RPMI8226 (cell line): ENCODE measurements at regions not wholly inside any gene's neighbourhood (a gene's known extent, or its start where the extent isn't known, plus 50 kb on each side); places are given as distances from the start of the nearest gene placed in this dataset.

ENCODE experiments used
- DNase-seq: peaks from one replicate; pipeline ENCODE4 v3.0.0-alpha.2; 2015

DNA sequence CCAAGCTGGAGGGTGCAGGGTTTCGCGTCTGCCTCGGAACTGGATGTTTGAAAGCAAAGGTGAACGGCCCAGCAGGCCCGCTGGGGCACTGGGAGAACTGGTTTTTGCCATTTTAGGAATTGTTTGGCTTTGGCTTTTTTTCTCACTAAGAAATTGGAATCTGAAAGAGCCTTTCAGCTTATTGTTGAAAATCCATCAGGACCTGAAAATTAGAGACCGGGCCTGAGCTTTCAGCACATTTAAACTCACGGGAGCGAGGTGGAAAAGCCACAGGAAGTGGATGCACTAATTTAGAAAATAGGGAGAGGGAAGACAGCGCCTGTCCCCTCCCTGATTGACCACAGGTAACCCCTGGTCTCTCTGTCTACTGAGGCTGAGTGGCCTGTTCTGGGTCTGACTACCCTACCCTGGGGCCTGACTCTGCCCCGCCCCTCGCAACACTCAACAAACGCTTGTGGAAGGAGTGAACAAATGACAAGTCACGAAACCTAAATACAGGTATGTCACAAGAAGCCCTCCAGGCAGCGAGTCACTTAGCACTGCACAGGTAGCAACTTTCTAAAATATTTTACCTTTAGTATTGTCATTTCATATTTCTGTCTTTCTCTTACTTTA, 100.3 kb upstream of the MBOAT2 start:
- DNase-seq, result no peak

DNA sequence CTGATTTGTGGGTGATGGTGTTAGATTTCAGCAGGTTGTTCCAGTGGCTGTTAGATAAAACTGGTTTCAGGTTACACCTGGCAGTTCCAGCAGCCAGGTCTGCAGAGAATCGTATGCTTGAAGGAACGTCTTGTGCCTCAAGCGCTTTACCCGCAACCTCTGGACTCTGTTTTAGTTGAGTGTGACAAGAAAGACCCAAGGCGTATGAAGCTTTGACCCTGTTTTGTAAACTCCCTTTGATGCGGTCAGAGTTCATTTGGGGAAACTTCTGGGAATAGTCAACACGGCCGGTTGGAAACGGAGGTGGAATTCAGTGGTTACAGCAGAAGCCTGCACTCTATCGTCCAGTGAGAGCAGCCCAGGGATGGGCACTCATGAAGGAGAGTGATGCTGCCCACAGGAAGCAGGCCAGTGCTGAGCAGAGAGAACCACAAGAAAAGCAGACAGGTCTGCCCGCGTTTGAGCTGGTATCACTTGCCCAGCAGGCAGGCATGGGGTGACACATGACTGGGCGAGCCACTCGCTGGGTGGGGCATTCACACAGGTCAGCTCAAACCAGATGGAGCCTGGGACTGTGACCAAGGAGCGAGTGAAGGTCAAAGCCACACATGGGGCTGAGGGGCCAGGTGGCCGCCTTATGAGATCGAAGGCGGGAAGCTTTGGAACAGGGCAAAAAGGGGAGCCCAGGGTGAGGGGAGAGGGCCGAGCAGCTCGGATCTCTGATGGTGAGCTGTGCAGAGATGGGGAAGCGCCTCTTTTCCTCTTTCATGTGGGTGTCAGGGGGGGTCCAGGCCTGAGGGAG, 99.6 kb upstream of the MBOAT2 start:
- no peak for DNase-seq

DNA sequence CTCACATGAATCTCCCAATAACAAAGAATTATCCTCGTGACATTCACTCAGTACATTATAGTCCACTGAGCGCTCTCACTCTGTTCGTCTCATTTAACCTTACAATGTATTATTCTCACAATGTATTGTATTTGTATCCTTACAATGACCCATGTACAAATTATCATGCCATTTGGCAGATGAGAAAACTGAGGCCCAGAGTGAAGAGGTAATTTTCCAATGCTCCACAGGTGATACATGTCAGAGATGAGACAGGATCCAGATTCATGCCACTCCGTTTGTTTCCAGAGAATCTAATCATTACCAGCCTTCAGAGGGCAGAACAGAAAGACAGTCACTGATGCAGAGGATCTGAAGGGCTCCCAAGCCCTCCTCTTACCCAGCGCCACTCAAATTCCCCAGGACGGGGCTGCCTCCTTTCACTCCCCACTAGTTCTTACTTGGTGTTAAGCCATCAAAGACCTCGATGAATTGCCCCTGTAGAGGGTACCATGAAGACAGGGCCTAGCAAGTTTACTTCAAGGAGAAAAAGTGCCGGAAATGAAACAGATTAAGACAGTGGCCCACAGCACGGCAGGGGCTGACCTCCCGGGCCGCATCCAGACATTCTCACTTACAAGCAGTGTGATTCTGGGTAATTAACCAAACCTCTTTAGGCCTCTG, 98.4 kb upstream of the MBOAT2 start:
- DNase-seq, result no peak

DNA sequence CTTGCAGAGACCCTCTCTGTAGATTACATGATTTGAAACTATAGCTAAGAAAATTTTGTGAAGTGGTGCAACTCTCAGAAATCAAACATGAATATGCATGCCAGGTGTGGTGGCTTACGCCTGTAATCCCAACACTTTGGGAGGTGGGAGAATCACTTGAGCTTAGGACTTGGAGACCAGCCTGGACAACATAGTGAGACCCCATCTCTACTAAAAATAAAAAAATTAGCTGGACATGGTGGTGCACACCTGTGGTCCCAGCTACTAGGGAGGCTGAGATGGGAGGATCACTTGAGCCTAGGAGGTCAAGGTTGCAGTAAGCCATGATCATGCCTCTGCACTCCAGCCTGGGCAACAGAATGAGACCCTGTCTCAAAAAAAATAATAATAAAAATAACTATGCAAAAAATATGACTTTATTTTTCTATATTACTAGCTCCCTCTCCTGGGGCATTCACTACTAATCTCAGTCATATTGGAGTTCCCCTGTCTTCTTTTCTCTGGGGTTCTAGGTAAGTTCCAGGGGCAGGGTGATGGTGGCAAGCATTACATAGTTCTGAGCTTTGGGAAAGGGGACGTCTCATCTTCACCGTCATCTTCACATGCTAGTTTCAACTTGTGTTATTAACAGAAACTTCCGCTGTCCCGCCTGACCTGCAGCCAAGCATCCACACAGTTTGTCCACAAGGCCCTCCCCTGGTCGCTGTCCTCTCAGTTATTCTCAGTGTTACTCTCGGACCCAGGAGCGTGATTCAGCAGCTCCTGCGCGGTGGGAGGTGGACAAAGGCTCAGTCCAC, 96.8 kb upstream of the MBOAT2 start:
- no peak for DNase-seq

DNA sequence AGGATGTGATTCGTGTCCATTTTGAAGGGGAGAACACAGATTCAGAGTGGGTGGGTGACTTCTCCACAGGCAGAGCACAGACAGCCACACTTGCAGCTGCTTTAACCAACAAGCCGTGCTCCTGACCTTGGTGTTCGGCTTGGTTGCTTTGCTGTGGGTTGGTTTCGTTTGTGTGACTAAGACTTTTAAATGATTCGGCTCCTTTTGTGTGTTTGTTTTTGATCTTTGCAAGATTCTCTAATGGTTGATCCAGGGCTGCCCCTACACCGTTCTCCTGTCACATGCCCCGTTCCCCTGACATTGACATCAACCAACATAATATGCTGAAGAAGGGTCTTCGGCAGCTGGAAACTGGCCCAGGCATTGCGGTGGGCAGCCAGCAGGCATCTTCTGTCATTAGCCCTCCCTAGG, 95.9 kb upstream of the MBOAT2 start:
- no peak for DNase-seq

DNA sequence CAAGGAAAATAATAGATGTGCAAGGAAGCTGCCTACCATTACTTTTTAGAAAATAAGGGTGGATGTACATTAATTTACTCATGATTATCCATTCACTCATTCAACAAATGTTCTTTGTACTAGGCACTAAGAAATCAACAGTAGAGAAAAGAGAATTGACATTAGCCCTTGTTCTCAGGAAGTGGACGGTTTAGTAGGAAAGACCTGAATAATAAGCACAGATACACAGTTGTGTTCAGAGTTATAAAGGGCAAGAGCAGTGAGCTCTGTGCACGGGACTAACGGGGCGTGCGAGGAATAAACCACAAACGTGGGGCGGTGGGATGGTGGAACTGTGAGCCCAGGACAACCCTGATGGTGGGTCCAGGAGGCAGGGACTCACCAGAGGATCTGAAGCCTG, 94.4 kb upstream of the MBOAT2 start:
- DNase-seq, result no peak

DNA sequence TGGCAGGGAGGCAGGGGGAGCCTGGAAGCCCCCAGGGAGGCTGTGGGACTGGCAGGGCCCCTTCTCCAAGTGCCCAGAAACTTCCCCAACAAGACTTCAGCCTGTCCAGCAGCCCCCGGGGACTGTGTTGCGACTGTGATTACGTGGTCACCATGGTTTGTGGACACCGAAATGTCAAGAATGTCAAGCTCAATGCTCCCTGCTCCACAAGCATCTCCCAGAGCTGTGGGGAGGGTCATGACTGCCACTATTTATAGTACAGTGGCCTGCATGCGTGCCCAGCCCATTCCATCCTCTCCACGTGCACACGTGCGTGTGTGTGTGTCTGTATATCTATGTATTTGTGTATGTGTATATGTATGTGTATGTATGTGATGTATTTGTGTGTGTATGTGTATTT, 93.8 kb upstream of the MBOAT2 start:
- no peak for DNase-seq

DNA sequence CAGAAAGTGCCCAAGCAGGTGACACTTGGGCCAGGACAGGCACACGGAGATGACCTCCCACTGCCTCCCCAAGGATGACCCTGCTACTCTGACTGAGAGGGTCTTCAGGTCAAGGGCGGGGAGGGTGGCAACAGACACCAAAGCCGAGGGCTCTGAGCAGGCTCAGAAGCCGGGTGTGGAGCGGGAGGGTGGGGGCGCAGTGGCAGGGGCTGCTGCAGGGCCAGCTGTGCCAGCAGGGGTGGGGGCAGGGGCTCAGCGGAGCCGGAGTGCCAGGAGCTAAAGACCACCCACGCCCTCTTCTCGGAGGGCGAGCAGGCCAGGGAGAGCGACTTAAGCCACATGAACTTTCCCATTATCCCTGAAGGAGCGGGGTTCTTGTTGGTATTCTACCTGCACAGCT, 93.3 kb upstream of the MBOAT2 start:
- no peak for DNase-seq

DNA sequence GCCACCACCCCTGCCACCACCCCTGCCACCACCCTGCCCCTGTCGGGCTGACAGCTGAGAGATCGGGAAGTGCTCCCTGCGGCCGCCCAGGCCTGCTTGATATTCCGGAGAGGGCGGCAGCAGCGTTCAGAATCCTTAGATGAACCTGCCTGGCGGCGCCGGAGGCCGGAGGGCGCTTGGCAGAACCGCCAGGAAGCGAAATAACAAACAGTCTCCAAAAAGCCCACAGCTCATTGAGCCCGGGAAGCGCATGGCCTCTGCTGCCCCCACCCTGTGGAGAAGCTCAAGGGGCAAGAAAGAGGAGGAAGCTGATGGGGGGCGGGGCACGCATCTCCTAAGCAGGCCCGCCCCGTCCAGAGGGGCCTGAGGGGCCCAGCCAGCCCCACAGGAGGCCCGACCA, 92.2 kb upstream of the MBOAT2 start:
- DNase-seq, result no peak

DNA sequence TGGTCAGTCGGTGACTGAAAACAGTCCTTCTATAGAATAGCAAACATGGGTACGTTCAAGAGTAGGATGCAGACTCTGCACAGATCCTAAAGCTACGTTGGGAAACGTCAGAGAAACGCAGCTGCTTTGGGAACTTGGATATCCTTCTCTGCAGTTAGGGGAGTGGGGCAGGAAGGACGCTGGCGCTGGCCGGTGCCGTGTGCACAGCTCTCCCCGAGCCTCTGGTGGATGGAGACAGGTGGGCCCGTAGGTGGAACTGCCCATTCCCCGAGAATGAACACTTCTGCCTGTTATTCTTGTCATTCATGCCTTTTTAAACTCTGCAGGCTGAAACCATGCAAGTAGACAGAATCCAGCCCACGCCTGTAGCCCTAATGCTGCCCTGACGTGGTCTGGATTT, 91.7 kb upstream of the MBOAT2 start:
- DNase-seq, result no peak

DNA sequence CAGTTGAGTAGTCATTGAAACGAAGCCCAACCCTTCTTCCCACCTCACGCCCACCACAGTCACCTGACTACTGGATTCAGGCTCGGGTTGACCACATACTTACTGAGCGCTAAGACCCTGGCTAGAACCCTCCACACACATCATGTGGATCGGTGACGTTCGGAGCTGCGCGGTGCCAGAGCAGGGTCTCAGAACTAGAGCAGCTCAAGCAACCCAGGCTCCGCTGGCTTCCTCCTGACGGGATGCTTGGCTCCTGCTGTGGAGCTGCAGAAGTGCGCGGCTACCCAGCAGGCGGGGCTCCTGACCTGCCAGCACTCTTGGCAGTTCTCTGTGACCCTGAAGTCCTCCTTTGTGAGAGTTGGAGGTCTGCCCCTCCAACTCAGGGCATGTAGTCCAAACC, 90.6 kb upstream of the MBOAT2 start:
- DNase-seq, result no peak

DNA sequence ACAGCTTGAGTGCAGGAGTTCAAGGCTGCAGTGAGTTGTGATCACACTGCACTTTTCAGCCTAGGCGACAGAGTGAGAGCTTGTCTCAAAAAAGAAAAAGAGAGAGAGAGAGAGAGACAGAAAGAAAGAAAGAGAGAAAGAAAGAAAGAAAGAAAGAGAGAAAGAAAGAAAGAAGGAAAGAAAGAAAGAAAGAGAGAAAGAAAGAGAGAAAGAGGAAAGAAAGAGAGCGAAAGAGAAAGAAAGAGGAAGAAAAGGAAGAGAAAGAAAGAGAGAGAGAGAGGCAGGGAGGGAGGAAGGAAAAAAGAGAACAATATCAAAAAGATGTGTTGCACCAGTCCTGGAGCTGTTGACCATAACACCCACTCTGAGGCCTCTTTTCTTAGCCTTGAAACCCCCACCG, 89.8 kb upstream of the MBOAT2 start:
- DNase-seq, result no peak

DNA sequence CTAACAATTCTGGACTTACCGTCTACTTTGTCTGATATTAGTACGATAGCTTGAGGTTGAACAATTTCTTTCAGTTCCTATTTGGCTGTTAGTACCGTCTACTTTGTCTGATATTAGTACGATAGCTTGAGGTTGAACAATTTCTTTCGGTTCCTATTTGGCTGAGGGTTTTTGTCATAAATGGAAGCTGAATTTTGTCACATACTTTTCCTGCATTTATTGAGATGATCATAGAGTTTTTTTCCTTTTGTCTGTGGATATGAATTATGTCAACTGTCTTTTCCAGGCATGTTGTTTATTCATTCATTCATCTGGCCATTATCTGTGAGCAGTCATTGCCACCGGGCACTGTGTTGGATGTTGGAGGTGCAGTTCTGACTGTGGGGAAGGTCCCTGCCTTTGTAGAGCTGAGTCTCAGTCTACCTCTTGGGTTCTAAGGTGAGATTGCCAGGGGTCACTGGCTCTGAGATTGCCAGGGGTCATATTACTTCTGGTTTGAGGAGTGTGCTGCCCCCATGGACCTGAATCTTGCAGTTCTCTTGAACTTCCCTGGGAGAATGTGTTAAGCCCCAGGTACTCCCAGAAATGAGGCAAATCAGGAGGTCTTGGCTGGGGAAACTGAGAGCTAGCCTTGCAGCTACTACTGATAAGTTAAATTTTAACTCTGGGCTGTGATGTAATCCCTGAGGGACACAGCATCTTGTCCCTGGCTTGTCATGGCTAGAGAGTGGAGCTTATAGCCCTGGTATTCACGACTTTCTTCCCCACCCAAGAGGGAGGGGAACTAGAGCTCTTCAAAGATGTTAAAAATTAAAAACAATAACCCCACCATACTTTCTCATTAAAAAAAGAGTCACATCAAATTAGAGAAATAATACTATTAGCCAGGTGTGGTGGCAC, 89.1 kb upstream of the MBOAT2 start:
- no peak for DNase-seq

DNA sequence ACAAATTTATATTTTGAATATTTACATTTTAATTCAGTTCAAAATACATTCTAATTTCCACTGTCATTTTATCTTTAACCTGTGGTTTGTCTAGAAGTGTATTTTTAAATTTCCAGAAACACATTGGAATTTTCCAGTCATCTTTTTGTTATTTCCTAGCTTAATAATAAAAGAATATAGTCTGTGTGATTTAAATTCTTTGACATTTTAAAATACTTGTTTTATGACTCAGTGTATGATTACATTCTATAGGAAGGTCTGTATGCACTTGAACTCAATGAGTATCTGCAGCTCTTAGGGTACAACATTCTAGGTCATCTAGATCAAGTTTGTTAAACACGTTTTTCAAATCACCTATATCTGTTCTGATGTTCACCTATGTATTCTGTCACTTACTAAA, 88.3 kb upstream of the MBOAT2 start:
- no peak for DNase-seq

DNA sequence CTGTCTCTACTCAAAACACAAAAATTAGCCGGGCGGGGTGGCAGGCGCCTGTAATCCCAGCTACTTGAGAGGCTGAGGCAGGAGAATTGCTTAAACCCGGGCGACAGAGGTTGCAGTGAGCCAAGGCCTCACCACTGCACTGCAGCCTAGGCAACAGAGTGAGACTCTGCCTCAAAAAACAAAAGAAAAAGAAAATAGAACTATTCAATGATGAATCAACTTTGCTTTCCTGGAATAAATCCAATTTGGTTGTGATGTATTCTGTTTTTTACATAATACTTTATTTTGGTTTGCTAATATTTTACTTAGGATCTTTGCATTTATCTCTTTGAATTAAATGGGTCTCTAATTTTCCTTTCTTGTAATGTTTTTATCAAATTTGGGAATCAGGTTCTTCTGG, 86.3 kb upstream of the MBOAT2 start:
- DNase-seq, result no peak

DNA sequence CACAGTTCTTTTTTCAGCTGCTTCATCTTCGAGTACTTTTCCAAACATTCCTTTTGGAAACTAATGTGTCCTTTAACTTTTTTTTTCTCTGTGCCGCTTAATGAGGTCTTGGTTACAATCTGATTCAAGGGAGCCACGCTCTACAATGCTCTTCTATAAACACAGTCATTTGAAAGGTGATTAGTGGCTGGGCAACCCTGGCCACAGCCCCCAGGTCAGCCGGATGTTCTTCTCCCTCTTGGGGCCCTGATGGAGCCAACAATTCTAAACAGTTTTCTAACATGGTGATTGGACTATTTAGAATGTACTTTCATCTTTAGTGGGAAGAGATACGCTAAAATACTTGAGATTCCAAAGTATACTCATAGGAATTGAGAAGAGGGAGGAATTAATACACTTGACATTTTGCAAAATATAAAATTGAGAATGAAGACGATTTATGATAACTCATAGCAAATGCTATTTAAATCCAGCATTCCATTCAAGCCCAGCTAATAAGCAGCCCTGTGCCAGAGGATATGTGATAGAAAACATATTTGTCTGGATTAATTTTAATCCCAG, 83.7 kb upstream of the MBOAT2 start:
- DNase-seq, result no peak

DNA sequence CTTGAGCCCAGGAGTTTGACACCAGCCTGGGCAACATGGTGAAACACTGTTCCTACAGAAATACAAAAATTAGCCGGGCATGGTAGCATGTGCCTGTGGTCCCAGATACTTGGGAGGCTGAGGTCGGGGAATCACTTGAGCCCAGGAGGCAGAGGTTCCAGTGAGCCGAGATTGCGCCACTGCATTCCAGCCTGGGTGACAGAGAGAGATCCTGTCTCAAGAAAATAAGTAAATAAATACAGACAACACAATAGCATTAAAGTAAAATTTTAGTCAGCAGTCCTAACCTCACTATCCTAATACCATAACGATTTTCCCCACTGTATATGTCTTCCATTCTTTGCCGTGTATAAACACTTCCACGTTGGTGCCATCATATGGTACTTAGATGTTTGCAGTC, 83.0 kb upstream of the MBOAT2 start:
- no peak for DNase-seq

DNA sequence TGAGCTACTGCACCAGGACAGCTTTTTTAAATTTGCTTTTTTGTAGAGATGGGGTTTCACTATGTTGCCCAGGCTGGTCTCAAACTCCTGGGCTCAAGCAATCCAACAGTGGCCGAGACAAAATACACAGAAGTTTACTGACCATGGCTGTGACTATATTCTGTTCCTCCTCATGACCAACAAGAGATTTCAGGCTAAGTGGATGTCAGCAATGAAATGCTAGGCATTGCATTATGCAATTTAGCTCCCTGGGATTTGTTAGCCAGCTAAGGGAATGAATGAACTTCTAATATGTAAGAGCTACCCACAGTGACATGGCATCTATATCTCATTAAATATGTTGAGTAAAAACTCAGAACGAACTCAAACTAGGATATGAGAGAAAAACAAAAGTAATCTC, 81.9 kb upstream of the MBOAT2 start:
- no peak for DNase-seq

DNA sequence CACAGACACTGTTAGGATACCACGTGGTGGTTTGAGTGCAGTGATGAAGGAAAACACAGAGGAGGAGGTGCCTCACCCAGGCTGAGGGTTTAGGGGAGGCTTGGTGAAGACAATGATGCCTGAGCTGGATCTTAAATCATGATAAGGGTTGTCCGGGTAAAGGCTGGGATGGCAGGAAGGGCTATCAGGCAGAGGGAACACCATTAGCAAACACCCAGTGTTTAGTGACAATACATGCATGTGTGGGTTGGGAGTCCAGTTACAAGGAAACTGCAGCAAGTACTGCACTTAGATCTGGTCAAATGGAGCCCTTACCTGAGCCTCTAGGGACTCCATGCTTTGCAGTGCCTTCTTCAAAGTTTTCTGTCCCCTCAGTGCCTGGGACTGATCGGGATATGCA, 79.8 kb upstream of the MBOAT2 start:
- DNase-seq, result no peak

DNA sequence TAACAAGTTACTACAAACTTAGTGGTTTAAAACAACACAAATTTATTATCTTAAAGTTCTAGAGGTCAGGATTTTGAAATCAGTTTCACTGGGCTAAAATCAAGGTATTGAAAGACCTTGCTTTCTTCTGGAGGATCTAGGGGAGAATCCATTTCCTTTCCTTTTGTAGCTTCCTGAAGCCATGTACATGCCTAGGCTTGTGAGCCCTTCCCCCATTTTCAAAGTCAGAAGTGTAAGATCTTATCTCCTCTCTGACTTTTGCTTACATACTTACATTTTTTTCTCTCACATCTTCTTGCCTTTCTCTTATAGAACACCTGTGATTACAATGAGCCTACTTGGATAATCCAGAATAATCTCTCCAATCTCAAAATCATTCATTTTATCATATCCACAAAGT, 78.7 kb upstream of the MBOAT2 start:
- no peak for DNase-seq

DNA sequence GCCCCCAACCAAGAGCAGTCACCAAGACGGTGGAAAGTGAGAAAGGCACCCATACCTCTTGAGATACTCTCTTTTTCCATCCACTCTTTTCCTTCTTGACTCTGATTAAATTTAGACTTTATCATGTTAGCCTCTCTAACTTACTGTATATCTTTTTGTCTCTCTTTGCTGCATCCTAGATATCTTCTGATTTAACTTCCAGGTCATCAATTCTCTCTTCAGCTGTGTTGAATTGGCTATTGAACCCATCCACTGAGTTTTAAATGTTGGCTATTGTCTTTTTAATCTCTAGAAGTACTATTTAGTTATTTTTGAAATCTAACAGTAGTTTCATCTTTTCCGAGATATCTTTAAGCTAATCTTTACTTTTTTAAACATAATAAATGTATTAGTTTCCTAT, 78.3 kb upstream of the MBOAT2 start:
- no peak for DNase-seq

DNA sequence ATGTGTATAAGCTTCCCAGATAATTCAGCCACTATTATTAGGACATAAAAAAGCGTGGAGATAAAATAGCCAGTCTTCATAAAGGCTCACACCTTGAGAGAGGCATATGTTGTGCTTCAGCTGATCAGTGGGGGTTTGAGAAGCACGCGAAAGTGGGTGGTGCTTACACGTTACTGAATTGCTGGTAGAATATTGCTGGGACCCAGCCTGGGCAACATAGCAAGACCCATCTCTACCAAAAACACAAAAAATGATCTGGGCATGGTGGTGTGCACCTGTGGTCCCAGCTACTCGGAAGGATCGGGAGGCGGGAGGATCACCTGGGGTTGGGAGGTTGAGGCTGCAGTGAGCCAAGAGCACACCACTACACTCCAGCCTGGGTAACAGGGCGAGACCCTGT, 74.9 kb upstream of the MBOAT2 start:
- DNase-seq, result no peak
